Retina (tissue), 1 donor: ENCODE measurements at regions not wholly inside any gene's neighbourhood (a gene's known extent, or its start where the extent isn't known, plus 50 kb on each side); places are given as distances from the start of the nearest gene placed in this dataset.
A peak's percentile ranks its signal among the peaks of the same experiment; 100 is the strongest.

ENCODE experiments used
- DNase-seq: peaks from one replicate; pipeline ENCODE4 v3.0.0-alpha.2; 2016

DNA sequence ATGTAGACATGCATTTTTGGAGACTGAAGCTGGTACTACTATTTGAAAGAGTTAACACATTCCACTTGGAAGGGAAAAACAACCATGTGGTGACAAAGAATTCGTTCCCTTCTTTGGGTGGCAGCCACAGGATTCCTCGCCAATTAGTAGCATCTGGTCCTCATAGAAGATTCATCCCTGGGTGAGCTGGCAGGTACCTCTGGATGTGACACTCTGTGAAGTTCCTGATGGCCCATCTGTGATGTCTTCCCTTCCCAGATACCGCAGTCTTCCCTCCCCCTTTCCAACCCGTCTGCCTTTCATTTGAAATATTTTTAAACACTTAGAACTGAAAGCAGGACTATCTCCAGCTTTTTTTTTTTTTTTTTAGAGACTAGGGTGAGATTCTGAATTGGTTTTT is 569.5 kb downstream of the TYW1 start:
- DNase-seq = no peak

GRCh38 chr7:67571026-67571545 is 574.5 kb downstream of the TYW1 start:
- no peak for DNase-seq

DNA sequence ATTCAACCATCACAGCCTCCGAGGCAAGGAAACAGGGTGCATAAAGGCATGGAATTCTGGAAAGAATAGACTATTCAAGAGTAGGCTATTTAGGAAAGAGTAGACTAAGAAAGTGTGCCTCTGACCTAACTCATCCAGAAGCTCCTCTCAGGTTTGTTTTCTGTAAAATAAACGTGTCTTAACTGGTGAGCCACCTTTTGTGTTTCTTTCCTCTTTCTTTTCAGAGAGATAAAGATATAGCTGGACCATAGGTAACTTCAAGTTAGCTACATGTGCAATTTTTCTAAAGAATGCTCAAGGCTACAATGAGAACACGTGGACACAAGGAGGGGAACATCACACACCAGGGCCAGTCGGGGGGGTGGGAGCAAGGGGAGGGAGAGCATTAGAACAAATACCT is 577.0 kb downstream of the TYW1 start:
- DNase-seq = no peak

- DNase-seq = no peak
Measured at GRCh38 chr7:67588631-67589030, 592.0 kb downstream of the TYW1 start.

GRCh38 chr7:67589183-67589582 is 592.5 kb downstream of the TYW1 start:
- peak; percentile 20 for DNase-seq

- no peak for DNase-seq
Measured at GRCh38 chr7:67590649-67591048, 594.0 kb downstream of the TYW1 start.

DNA sequence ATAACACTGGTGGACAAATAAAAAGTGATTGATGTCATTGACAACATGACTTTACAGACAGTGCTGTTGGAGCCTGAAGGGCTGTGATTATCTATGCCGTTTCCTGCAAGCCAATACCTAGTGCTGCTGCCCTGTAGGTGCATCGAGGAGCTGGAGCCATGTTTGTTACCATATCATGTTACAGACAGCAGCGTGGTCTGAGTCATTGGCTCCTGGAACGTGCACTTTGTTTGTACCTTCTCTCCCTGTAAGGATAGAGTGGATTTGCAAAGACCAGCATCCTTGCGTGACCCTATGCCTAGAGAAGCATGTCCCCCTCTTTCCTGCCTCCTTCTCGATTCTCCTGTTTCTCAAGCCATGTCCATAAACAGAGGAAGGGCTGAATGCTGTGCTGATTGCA is 597.2 kb downstream of the TYW1 start:
- no peak for DNase-seq

GRCh38 chr7:67595431-67596180 is 599.0 kb downstream of the TYW1 start:
- no peak for DNase-seq

- no peak for DNase-seq
Measured at GRCh38 chr7:67597161-67597560, 600.5 kb downstream of the TYW1 start.

DNA sequence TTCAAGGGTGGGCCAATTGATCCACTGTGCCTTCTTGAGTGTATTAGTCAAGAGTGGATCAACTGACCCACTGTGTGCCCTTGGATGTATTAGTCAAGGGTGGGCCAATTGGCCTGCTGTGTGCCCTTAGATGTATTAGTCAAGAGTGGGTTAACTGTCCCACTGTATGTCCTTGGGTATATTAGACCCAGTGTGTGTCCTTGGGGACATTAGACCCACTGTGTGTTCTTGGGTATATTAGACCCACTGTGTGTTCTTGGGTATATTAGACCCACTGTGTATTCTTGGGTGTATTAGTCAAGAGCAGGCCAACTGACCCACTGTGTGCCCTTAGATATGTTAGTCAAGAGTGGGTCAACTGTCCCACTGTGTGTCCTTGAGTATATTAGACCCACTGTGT is 601.8 kb downstream of the TYW1 start:
- DNase-seq = no peak

- DNase-seq = no peak
Measured at GRCh38 chr7:67599331-67600062, 602.9 kb downstream of the TYW1 start.

DNA sequence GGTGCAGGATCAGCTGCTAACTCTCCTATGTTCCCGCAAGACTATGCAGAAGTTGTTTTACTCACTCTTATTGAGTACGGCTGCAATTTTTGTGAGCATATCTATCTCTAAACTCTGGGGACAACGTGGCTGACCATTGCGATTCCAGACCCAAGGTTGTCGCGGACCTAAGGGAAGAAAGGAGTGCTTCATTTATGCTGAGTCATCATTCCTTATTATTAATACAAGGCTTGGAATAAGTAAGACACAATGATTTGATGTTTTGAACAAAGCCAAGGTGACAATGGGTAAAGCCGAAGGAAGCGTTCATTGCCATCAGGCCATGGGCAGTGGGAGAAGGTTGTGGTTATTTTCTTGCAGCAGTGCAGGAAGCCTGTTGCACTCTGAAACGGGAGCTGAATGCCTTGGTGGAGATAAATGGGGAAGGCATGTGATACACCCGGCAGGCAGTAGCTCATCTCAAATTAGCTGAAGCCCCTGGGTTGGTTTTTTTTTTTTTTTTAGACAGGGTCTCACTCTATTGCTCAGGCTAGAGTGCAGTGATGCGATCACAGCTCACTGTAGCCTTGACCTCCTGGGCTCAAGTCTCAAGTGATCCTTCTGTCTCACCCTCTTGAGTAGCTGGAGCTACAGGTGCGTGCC is 605.7 kb downstream of the TYW1 start:
- DNase-seq = no peak

GRCh38 chr7:67604461-67605386 is 608.1 kb downstream of the TYW1 start:
- DNase-seq = no peak

- no peak for DNase-seq
Measured at GRCh38 chr7:67608806-67609205, 612.2 kb downstream of the TYW1 start.

GRCh38 chr7:67610897-67611296 is 614.3 kb downstream of the TYW1 start:
- no peak for DNase-seq

DNA sequence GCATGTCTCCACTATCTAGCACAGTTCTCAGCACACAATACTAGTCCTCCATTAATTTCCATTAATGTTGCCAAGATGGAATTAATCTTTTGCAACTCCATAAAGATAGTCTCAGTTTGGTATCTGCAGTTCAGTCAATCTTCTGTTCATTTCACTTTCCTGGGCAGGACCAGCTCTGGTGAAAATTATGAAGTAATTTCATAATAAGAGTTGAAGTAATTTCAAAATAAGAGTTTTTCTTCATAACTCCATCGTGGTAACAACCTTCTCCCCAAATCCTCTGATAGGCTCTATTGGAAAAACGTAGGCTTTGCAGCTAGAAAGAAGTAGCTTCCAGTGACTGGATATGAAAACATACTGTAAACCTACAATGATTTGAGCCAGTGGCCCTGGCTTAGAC is 618.2 kb downstream of the TYW1 start:
- no peak for DNase-seq

GRCh38 chr7:67616517-67616916 is 619.9 kb downstream of the TYW1 start:
- DNase-seq = no peak

DNA sequence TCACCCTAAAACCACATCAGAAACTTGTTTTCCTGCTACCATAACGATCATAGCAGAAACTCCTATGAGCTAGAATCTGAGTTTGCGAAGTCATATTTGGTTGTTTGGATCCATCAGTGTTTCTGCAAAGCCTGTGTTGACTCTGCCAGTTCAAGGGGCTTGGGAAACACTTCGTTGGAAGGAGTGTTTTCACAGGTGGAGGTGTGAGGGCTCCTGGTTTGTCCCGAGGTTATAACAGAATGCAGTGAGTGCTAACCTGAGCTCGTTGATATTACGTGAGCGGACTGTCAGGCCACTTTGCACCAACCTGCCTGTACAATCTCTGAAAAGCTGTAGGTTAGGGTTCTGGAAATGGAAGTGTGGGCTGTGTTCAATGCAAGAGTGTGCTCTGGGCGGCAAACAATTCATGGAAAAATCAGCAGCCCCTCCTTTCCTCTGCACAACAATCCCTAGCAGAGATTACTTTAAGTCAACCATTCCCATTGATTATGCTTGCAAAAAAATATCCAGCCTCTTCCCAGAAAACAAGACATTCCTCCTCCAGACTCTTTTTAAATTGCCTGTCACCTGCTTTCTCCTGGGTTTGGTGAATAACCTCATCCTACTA is 622.0 kb downstream of the TYW1 start:
- DNase-seq = no peak

DNA sequence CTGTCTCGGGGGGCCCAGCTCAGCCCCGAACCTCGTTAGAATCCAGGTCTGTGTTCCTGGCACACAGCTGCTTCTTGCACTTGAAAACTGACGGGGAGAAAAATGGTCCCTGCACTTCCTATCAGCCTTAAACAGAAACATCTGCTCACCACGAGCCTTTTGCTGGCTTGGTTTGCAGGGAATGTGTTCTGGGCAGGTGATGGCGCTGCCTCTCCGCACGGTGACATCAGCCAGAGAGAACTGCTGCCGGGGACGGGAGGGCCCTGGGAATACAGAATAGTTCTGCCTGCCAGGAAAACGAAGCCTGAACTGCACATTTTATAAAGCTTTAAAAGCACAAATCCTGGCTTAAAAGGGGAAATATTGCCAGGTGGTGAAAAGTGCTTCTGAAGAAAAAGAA is 622.5 kb downstream of the TYW1 start:
- peak; percentile 49 for DNase-seq

GRCh38 chr7:67620216-67620933 is 623.7 kb downstream of the TYW1 start:
- no peak for DNase-seq

DNA sequence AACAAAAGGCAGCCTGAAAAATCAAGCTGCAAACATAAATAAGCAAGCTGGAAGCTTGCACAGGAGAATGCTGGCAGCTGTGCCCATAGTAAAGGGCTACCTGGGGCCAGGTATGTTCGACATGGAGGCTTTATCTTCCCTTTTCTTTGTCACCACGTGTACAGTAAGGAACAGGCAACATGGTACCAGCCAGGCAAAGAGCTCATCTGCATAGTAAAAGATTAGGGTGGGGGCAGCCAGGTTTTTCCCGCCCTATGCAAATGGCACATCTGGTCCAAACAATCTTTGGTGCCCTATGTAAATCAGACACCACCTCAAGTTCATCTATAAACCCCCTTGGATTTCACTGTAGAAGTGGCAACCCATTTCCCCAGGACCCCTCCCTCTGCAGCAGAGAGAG is 625.1 kb downstream of the TYW1 start:
- DNase-seq = no peak
